ENCODE measurements at regions not wholly inside any gene's neighbourhood (a gene's known extent, or its start where the extent isn't known, plus 50 kb on each side); places are given as distances from the start of the nearest gene placed in this dataset.

DNA sequence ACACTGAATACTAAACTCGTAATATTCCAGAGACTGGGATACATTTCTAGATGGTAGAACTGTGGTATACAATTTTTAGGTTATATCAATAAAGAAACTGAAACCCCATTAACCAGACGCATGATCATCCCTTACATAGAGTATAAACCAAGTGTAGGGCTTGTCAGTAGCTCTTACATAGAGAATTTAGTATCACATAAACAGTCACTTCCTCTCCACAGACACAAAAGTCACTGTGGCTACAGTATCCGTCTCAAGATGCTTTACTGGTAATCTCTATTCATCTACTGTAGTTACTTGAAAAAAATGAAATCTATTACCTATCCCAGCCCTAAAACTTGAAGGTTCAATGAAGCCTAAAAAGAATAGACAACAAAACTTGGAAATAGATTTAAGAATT is 252.3 kb upstream of the TMPRSS15 start:
- H3K79me2 ChIP-seq (ENCODE audit: insufficient read depth): no peaks in the 10 kb centered on the region
- H3K4me3 ChIP-seq: no peak overlapping the region
- H2AFZ ChIP-seq: no peak overlapping the region
- no peak overlapping the region for H3K27ac ChIP-seq
- WGBS, 2 experiments (ENCODE audit: low coverage in 1 of 2, low lambda C conversion rate in 2 of 2, missing lambda C conversion rate in 2 of 2): 11 to 17% methylated on average over 3 of the region's 3 CpGs
- no peaks in the 10 kb centered on the region for H3K9me2 ChIP-seq (ENCODE audit: insufficient read depth)
- in situ Hi-C loops (cut with MboI): no loop called here
- H4K20me1 ChIP-seq (ENCODE audit: insufficient read depth): no peaks in the 10 kb centered on the region
- DNase-seq: no peak
- TF ChIP-seq EZH2 (IDR thresholded peaks at IDR 0.05; ENCODE audit: insufficient read depth, poor library complexity, severe bottlenecking): no peak
- TF ChIP-seq EZH2phosphoT487 (IDR thresholded peaks at IDR 0.05; ENCODE audit: insufficient read depth, low read depth): no peak
- H3F3A ChIP-seq (ENCODE audit: insufficient read depth): no peaks in the 10 kb centered on the region
- H3K9me3 ChIP-seq (ENCODE audit: low read depth): no peaks in the 10 kb centered on the region
- no peak overlapping the region for H3K9ac ChIP-seq
- H3K27me3 ChIP-seq (replicated peaks; ENCODE audit: insufficient read depth): no peaks in the 10 kb centered on the region
- H3K4me1 ChIP-seq (ENCODE audit: insufficient read depth): no peaks in the 10 kb centered on the region
- H3K36me3 ChIP-seq (ENCODE audit: low read depth): no peaks in the 10 kb centered on the region
- no peak overlapping the region for H3K4me2 ChIP-seq (ENCODE audit: unreplicated experiment)

DNA sequence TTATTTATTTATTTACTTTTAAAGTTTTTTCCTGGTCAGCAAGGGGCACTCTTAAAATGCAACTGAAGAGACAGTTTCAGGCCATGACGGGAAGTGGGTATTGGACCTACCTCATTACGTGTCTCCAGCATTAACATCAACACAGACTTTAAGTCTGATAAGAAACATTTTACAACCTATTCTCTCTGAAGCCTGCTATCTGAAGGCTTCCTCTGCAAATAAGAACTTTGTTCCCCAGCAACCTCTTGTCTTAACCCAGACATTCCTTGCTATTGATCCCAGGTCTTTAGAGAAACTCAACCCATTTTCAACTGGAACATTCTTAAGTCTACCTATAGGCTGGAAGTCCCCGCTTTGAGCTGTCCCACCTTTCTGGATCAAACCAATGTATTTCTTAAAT is 258.3 kb upstream of the TMPRSS15 start:
- Histone ChIP-seq H3K79me2 (ENCODE audit: insufficient read depth) (no peaks in the 10 kb centered on the region), H3K9ac (no peak overlapping the region), H3K4me1 (ENCODE audit: insufficient read depth) (no peaks in the 10 kb centered on the region), H3K36me3 (ENCODE audit: low read depth) (no peaks in the 10 kb centered on the region), H3K9me3 (ENCODE audit: low read depth) (no peaks in the 10 kb centered on the region), H3K4me2 (ENCODE audit: unreplicated experiment) (no peak overlapping the region), H3K9me2 (ENCODE audit: insufficient read depth) (no peaks in the 10 kb centered on the region), H3K4me3 (no peak overlapping the region), H3K27ac (no peak overlapping the region), H3F3A (ENCODE audit: insufficient read depth) (no peaks in the 10 kb centered on the region), H3K27me3 (replicated peaks; ENCODE audit: insufficient read depth) (no peaks in the 10 kb centered on the region), H2AFZ (no peak overlapping the region), H4K20me1 (ENCODE audit: insufficient read depth) (no peaks in the 10 kb centered on the region)
- in situ Hi-C loops (cut with MboI): no loop called here
- TF ChIP-seq EZH2 (IDR thresholded peaks at IDR 0.05; ENCODE audit: insufficient read depth, poor library complexity, severe bottlenecking): no peak
- TF ChIP-seq EZH2phosphoT487 (IDR thresholded peaks at IDR 0.05; ENCODE audit: insufficient read depth, low read depth): no peak
- 17 to 18% methylated on average over 3 of the region's 3 CpGs for WGBS, 2 experiments (ENCODE audit: low coverage in 1 of 2, low lambda C conversion rate in 2 of 2, missing lambda C conversion rate in 2 of 2)
- DNase-seq: no peak

- H3K9me2 ChIP-seq (ENCODE audit: insufficient read depth): no peaks in the 10 kb centered on the region
- H3K4me2 ChIP-seq (ENCODE audit: unreplicated experiment): no peak overlapping the region
- no peak overlapping the region for H3K9ac ChIP-seq
- no peak overlapping the region for H3K4me3 ChIP-seq
- TF ChIP-seq EZH2 (IDR thresholded peaks at IDR 0.05; ENCODE audit: insufficient read depth, poor library complexity, severe bottlenecking) (no peak), EZH2phosphoT487 (IDR thresholded peaks at IDR 0.05; ENCODE audit: insufficient read depth, low read depth) (no peak)
- H3K27ac ChIP-seq: no peak overlapping the region
- no peak for DNase-seq
- no peaks in the 10 kb centered on the region for H3K79me2 ChIP-seq (ENCODE audit: insufficient read depth)
- H3K27me3 ChIP-seq (replicated peaks; ENCODE audit: insufficient read depth): no peaks in the 10 kb centered on the region
- no peaks in the 10 kb centered on the region for H3K36me3 ChIP-seq (ENCODE audit: low read depth)
- H4K20me1 ChIP-seq (ENCODE audit: insufficient read depth): no peaks in the 10 kb centered on the region
- in situ Hi-C loops (cut with MboI): no loop called here
- no peaks in the 10 kb centered on the region for H3K9me3 ChIP-seq (ENCODE audit: low read depth)
- no peaks in the 10 kb centered on the region for H3K4me1 ChIP-seq (ENCODE audit: insufficient read depth)
- no peaks in the 10 kb centered on the region for H3F3A ChIP-seq (ENCODE audit: insufficient read depth)
- WGBS, 2 experiments (ENCODE audit: low coverage in 1 of 2, low lambda C conversion rate in 2 of 2, missing lambda C conversion rate in 2 of 2): 23 to 25% methylated on average over 3 of the region's 3 CpGs
- H2AFZ ChIP-seq: no peak overlapping the region
Measured at GRCh38 chr21:18663663-18664062, 260.1 kb upstream of the TMPRSS15 start.

DNA sequence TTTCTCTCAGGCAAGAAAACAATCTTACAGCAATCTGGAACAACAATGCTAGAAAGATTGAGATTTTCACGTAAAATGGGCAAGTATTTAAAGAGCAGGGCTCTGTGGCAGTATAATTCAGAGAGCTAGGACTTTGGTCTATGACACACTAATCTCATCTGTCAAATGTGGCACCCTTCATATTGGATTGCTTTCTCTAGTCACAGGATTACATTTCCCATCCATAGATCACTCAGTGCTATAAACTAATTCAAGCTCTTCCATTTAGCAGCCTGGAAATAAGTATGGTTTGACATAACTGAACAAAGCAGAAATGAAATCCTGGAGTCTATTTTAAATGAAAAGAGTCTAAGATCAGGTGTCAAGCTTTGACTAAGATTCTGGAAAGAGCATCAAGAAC is 263.1 kb upstream of the TMPRSS15 start:
- no peak overlapping the region for H3K27ac ChIP-seq
- no peak overlapping the region for H2AFZ ChIP-seq
- TF ChIP-seq EZH2phosphoT487 (IDR thresholded peaks at IDR 0.05; ENCODE audit: insufficient read depth, low read depth) (no peak), EZH2 (IDR thresholded peaks at IDR 0.05; ENCODE audit: insufficient read depth, poor library complexity, severe bottlenecking) (no peak)
- H4K20me1 ChIP-seq (ENCODE audit: insufficient read depth): no peaks in the 10 kb centered on the region
- no peaks in the 10 kb centered on the region for H3K36me3 ChIP-seq (ENCODE audit: low read depth)
- H3K4me1 ChIP-seq (ENCODE audit: insufficient read depth): no peaks in the 10 kb centered on the region
- H3K4me3 ChIP-seq: no peak overlapping the region
- H3K27me3 ChIP-seq (replicated peaks; ENCODE audit: insufficient read depth): no peaks in the 10 kb centered on the region
- H3K4me2 ChIP-seq (ENCODE audit: unreplicated experiment): no peak overlapping the region
- no peaks in the 10 kb centered on the region for H3K9me3 ChIP-seq (ENCODE audit: low read depth)
- no peak for DNase-seq
- WGBS, 2 experiments (ENCODE audit: low coverage in 1 of 2, low lambda C conversion rate in 2 of 2, missing lambda C conversion rate in 2 of 2): 20% methylated on average over 1 of the region's 1 CpG
- H3F3A ChIP-seq (ENCODE audit: insufficient read depth): no peaks in the 10 kb centered on the region
- in situ Hi-C loops (cut with MboI): no loop called here
- H3K9ac ChIP-seq: no peak overlapping the region
- no peaks in the 10 kb centered on the region for H3K79me2 ChIP-seq (ENCODE audit: insufficient read depth)
- no peaks in the 10 kb centered on the region for H3K9me2 ChIP-seq (ENCODE audit: insufficient read depth)

- no peaks in the 10 kb centered on the region for H3K36me3 ChIP-seq (ENCODE audit: low read depth)
- H3F3A ChIP-seq (ENCODE audit: insufficient read depth): no peaks in the 10 kb centered on the region
- 9 to 19% methylated on average over 1 of the region's 1 CpG for WGBS, 2 experiments (ENCODE audit: low coverage in 1 of 2, low lambda C conversion rate in 2 of 2, missing lambda C conversion rate in 2 of 2)
- no peak for DNase-seq
- H4K20me1 ChIP-seq (ENCODE audit: insufficient read depth): no peaks in the 10 kb centered on the region
- no peak overlapping the region for H3K4me2 ChIP-seq (ENCODE audit: unreplicated experiment)
- no peaks in the 10 kb centered on the region for H3K9me2 ChIP-seq (ENCODE audit: insufficient read depth)
- no peaks in the 10 kb centered on the region for H3K27me3 ChIP-seq (replicated peaks; ENCODE audit: insufficient read depth)
- no peak overlapping the region for H2AFZ ChIP-seq
- in situ Hi-C loops (cut with MboI): no loop called here
- no peak overlapping the region for H3K9ac ChIP-seq
- TF ChIP-seq EZH2phosphoT487 (IDR thresholded peaks at IDR 0.05; ENCODE audit: insufficient read depth, low read depth) (no peak), EZH2 (IDR thresholded peaks at IDR 0.05; ENCODE audit: insufficient read depth, poor library complexity, severe bottlenecking) (no peak)
- H3K79me2 ChIP-seq (ENCODE audit: insufficient read depth): no peaks in the 10 kb centered on the region
- H3K27ac ChIP-seq: no peak overlapping the region
- no peaks in the 10 kb centered on the region for H3K4me1 ChIP-seq (ENCODE audit: insufficient read depth)
- H3K4me3 ChIP-seq: no peak overlapping the region
- H3K9me3 ChIP-seq (ENCODE audit: low read depth): peaks cover 2% of the 10 kb centered on the region
Measured at GRCh38 chr21:18673789-18674188, 270.2 kb upstream of the TMPRSS15 start.
